Astrocyte (in vitro differentiated cells and primary cell): ENCODE measurements at regions not wholly inside any gene's neighbourhood (a gene's known extent, or its start where the extent isn't known, plus 50 kb on each side); places are given as distances from the start of the nearest gene placed in this dataset.

ENCODE experiments used
- DNase-seq: peaks from one replicate; pipeline ENCODE4 v3.0.0-alpha.2; 2010; ENCODE audit warnings: low read depth
- FAIRE-seq: peaks from 2 replicates; lab custom pipeline; 2011; peaks lifted over from hg19 to GRCh38; lab: Jason Lieb, UNC
- H2AFZ ChIP-seq: 2 replicates; pipeline ENCODE4 v1.6.0; 2012; ENCODE audit warnings: low read depth, low read length, inconsistent platforms
- H3K27ac ChIP-seq: 2 replicates; pipeline ENCODE4 v1.5.1; 2011; ENCODE audit warnings: low read depth, low read length, inconsistent platforms
- H3K27me3 ChIP-seq: 2 replicates; pipeline ENCODE4 v1.6.0; 2011; ENCODE audit warnings: low read length, inconsistent platforms; ENCODE audit not compliant: insufficient read depth
- H3K36me3 ChIP-seq: 2 replicates; pipeline ENCODE4 v1.5.1; 2011; ENCODE audit warnings: low read length, inconsistent platforms; ENCODE audit not compliant: insufficient read depth
- H3K4me1 ChIP-seq: 2 replicates; pipeline ENCODE4 v1.5.1; 2011; ENCODE audit warnings: low read length, inconsistent platforms; ENCODE audit not compliant: insufficient read depth
- H3K4me2 ChIP-seq: 2 replicates; pipeline ENCODE4 v1.6.0; 2012; ENCODE audit warnings: low read length, inconsistent platforms
- H3K4me3 ChIP-seq: 2 replicates; pipeline ENCODE4 v1.5.1; 2011; ENCODE audit warnings: low read depth, mild to moderate bottlenecking, low read length, inconsistent platforms; ENCODE audit not compliant: insufficient read depth
- H3K79me2 ChIP-seq: 2 replicates; pipeline ENCODE4 v1.6.0; 2012; ENCODE audit warnings: mild to moderate bottlenecking, low read length, inconsistent platforms; ENCODE audit not compliant: insufficient read depth
- H3K9ac ChIP-seq: 2 replicates; pipeline ENCODE4 v1.6.0; 2012; ENCODE audit warnings: mild to moderate bottlenecking, low read length, inconsistent platforms
- H3K9me3 ChIP-seq: 2 replicates; pipeline ENCODE4 v1.5.1; 2012; ENCODE audit warnings: low read depth, mild to moderate bottlenecking, low read length, inconsistent platforms; ENCODE audit not compliant: insufficient read depth
- H4K20me1 ChIP-seq: 2 replicates; pipeline ENCODE4 v1.6.0; 2012; ENCODE audit warnings: low read length, inconsistent platforms; ENCODE audit not compliant: insufficient read depth
- H3K27ac Mint-ChIP-seq: one replicate; pipeline ENCODE4 v1.8.0; 2021; ENCODE audit warnings: mild to moderate bottlenecking, mixed read lengths; ENCODE audit not compliant: unreplicated experiment
- H3K27me3 Mint-ChIP-seq: one replicate; pipeline ENCODE4 v1.8.0; 2021; ENCODE audit warnings: low read depth, mixed read lengths; ENCODE audit not compliant: unreplicated experiment
- H3K36me3 Mint-ChIP-seq: one replicate; pipeline ENCODE4 v1.8.0; 2021; ENCODE audit warnings: low read depth, mixed read lengths; ENCODE audit not compliant: unreplicated experiment
- H3K4me1 Mint-ChIP-seq: one replicate; pipeline ENCODE4 v1.8.0; 2021; ENCODE audit warnings: low read depth, mixed read lengths; ENCODE audit not compliant: unreplicated experiment
- H3K4me3 Mint-ChIP-seq: one replicate; pipeline ENCODE4 v1.8.0; 2021; ENCODE audit warnings: mild to moderate bottlenecking, moderate library complexity, mixed read lengths; ENCODE audit not compliant: unreplicated experiment
- H3K9me3 Mint-ChIP-seq: one replicate; pipeline ENCODE4 v1.8.0; 2021; ENCODE audit warnings: mild to moderate bottlenecking, mixed read lengths; ENCODE audit not compliant: unreplicated experiment
- CTCF ChIP-seq: IDR thresholded peaks from 2 replicates; pipeline ENCODE4 v1.5.1; 2011; ENCODE audit warnings: low read depth, mild to moderate bottlenecking, inconsistent platforms, low read length, moderate library complexity; ENCODE audit not compliant: insufficient read depth
- EZH2 ChIP-seq: IDR thresholded peaks from 2 replicates; pipeline ENCODE4 v1.6.1; 2012; ENCODE audit warnings: mild to moderate bottlenecking, low read length, inconsistent platforms; ENCODE audit not compliant: insufficient read depth

DNA sequence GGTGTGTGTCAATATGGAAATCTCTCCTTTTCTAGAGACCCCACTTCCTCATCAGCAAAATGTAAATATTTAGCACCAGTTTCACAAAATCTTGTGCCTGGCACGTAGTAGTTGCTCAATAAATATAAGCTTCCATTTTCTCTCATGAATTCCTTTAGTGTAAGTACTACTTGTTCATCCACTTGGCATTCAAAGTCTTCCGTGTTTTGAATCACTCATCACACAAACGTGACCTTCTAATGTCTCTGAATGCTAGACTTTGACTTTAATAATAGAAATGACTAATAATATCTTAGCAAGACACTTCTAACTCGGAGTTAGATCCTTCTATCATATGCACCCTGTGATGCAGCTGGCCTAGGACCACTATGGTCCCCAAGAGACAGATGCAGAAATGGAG lies 168.7 kb upstream of the ZNF32 start:
- Mint-ChIP-seq H3K27ac (no peak overlapping the region), H3K27me3 (peaks cover 7% of the 10 kb centered on the region), H3K4me3 (no peak overlapping the region), H3K4me1 (peaks cover 18% of the 10 kb centered on the region), H3K36me3 (no peaks in the 10 kb centered on the region), H3K9me3 (peaks cover 4% of the 10 kb centered on the region)
- H3K9ac ChIP-seq, result peak overlapping the region; percentile 34
- H3K36me3 ChIP-seq, result no peaks in the 10 kb centered on the region
- no peak for FAIRE-seq
- no peaks in the 10 kb centered on the region for H4K20me1 ChIP-seq
- peak; percentile 73 for DNase-seq
- no peaks in the 10 kb centered on the region for H3K79me2 ChIP-seq
- H3K27me3 ChIP-seq, result peaks cover 3% of the 10 kb centered on the region
- H3K4me1 ChIP-seq, result peaks cover 14% of the 10 kb centered on the region
- H3K9me3 ChIP-seq, result no peaks in the 10 kb centered on the region
- H3K27ac ChIP-seq, result peak overlapping the region; percentile 64
- no peak overlapping the region for H3K4me3 ChIP-seq
- TF ChIP-seq EZH2, result no peak
- no peak for TF ChIP-seq CTCF
- peak overlapping the region; percentile 48 for H3K4me2 ChIP-seq
- H2AFZ ChIP-seq, result no peak overlapping the region

DNA sequence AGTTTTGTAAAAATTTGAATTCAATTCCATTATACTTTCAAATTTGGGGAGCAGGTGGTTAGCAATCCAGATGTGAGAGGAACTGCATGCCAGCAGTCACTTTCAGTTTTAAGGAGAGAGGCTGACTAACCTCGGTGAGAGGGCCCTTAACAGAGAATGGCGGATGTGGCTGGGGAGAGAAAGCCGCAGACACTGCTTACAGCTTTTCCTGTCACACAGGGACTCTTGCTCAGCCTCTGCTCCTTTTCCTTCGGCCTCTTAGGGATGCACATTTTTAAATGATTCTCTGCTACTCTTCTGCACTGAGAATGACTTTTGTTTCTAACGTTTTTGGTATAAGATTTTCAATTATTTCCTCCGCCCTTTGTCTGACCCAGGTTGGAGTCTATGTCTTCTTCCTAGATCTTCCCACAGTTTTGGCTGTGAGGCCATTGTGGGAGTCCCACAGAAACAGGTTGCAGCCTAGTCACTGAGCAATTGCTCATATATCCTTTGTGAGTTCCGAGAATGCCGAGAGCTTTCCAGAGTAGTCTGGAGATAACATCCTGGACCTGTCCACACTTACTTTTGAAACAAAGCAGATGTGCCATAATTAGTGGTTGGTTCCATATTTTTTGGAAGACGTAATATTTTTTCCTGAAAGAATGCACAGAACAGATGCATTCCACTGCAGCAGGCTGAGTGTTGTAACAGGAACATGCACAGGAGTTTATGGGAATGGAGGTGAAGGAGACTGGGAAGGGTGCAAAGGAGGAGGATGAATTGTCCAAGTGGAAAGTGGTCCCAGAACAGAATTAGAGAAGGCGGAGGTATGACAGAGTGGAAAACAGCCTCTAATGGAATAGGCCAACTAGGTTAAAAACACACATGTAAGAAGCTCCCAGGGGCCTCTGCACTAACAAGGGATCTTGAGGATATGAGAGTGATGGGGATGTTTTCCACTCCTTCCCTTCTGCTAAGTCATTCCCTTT lies 168.0 kb upstream of the ZNF32 start:
- Histone ChIP-seq H3K79me2 (no peaks in the 10 kb centered on the region), H3K36me3 (no peaks in the 10 kb centered on the region), H3K4me3 (no peak overlapping the region), H4K20me1 (no peaks in the 10 kb centered on the region), H3K4me1 (peaks cover 14% of the 10 kb centered on the region), H3K9me3 (no peaks in the 10 kb centered on the region), H3K27ac (peak overlapping the region; percentile 64), H2AFZ (no peak overlapping the region), H3K4me2 (peak overlapping the region; percentile 48), H3K27me3 (peaks cover 3% of the 10 kb centered on the region), H3K9ac (peak overlapping the region; percentile 34)
- peak; percentile 92 for DNase-seq
- FAIRE-seq, result peak; percentile 76
- Mint-ChIP-seq H3K36me3 (no peaks in the 10 kb centered on the region), H3K27me3 (peaks cover 2% of the 10 kb centered on the region), H3K27ac (no peak overlapping the region), H3K4me3 (no peak overlapping the region), H3K4me1 (peaks cover 18% of the 10 kb centered on the region), H3K9me3 (peaks cover 4% of the 10 kb centered on the region)
- no peak for TF ChIP-seq EZH2
- TF ChIP-seq CTCF, result no peak
